Muscle layer of colon (tissue), 2 donors: ENCODE measurements at regions not wholly inside any gene's neighbourhood (a gene's known extent, or its start where the extent isn't known, plus 50 kb on each side); places are given as distances from the start of the nearest gene placed in this dataset.

Source experiments
- H3K27ac ChIP-seq: one replicate; pipeline ENCODE4 v1.7.0; 2013; ENCODE audit warnings: low read depth, mild to moderate bottlenecking, low read length, moderate library complexity
- H3K27me3 ChIP-seq, 2 donors: one replicate each; pipeline ENCODE4 v1.7.0; 2013; ENCODE audit warnings: low read length in 2 of 2, mild to moderate bottlenecking in 2 of 2; ENCODE audit not compliant: insufficient read depth in 2 of 2, control insufficient read depth in 1 of 2
- H3K36me3 ChIP-seq: one replicate; pipeline ENCODE4 v1.7.0; 2013; ENCODE audit warnings: mild to moderate bottlenecking, low read length; ENCODE audit not compliant: insufficient read depth
- H3K4me1 ChIP-seq: one replicate; pipeline ENCODE4 v1.7.0; 2013; ENCODE audit warnings: mild to moderate bottlenecking, low read length; ENCODE audit not compliant: insufficient read depth
- H3K4me3 ChIP-seq, 2 donors: one replicate each; pipeline ENCODE4 v1.7.0; 2013; ENCODE audit warnings: low read length in 2 of 2, low read depth in 1 of 2, mild to moderate bottlenecking in 1 of 2, moderate library complexity in 1 of 2
- H3K9ac ChIP-seq: one replicate; pipeline ENCODE4 v1.7.0; 2013; ENCODE audit warnings: low read length
- H3K9me3 ChIP-seq: one replicate; pipeline ENCODE4 v1.7.0; 2013; ENCODE audit warnings: mild to moderate bottlenecking, low read length
- donor health status: abdominal sarcoma.
- donor health status: Adenocarcinoma of cecum.

- Histone ChIP-seq H3K27me3 (no peaks in the 10 kb centered on the region), H3K4me1 (no peaks in the 10 kb centered on the region), H3K36me3 (no peaks in the 10 kb centered on the region), H3K4me3 (no peak overlapping the region), H3K9me3 (no peaks in the 10 kb centered on the region), H3K9ac (no peak overlapping the region), H3K27ac (no peak overlapping the region)
Measured at GRCh38 chr14:48452437-48452995, 777.1 kb upstream of the MDGA2 start.

DNA sequence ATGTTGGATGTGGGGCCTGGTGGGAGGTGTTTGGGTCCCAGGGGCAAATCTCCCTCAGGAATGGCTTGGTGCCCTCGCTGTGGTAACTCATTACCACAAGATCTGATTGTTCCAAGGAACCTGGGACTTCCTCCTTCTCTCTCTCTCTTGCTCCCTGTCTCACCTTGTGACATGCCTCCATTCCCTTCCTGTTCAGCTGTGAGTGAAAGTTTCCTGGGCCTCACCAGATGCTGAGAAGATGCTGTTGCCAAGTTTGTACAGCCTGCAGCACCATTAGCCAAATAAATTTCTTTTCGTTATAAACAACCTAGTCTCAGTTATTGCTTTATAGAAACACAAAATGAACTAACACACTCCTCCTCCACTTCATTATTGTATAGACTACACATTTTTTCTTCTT lies 759.8 kb upstream of the MDGA2 start:
- H3K36me3 ChIP-seq = no peaks in the 10 kb centered on the region
- no peak overlapping the region for H3K27ac ChIP-seq
- no peaks in the 10 kb centered on the region for H3K9me3 ChIP-seq
- no peak overlapping the region for H3K4me3 ChIP-seq
- H3K9ac ChIP-seq = no peak overlapping the region
- no peaks in the 10 kb centered on the region for H3K4me1 ChIP-seq
- no peaks in the 10 kb centered on the region for H3K27me3 ChIP-seq

DNA sequence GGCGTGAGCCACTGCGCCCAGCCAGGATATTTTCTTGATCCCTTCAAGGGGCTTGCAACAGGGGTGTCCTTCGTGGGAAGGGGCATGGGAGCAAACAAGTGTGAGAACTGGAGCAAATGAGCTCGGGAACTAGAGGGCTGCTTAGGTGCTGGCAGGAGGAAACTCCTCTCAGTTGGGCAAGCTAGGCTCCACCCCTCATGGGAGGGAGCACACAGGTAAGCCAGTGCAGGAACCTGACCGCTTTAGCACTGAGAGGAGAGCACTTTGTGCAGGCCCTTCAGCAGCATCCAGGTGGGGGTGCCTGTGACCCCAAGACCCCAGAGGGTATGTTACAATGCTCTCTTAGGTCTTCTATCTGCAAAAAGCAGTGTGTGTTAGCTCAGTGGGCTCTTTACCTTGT lies 755.4 kb upstream of the MDGA2 start:
- H3K9me3 ChIP-seq = no peaks in the 10 kb centered on the region
- no peak overlapping the region for H3K27ac ChIP-seq
- H3K36me3 ChIP-seq = no peaks in the 10 kb centered on the region
- no peak overlapping the region for H3K4me3 ChIP-seq
- no peak overlapping the region for H3K9ac ChIP-seq
- no peaks in the 10 kb centered on the region for H3K4me1 ChIP-seq
- no peaks in the 10 kb centered on the region for H3K27me3 ChIP-seq

GRCh38 chr14:48429512-48429911 lies 754.1 kb upstream of the MDGA2 start:
- Histone ChIP-seq H3K27ac (no peak overlapping the region), H3K27me3 (no peaks in the 10 kb centered on the region)

DNA sequence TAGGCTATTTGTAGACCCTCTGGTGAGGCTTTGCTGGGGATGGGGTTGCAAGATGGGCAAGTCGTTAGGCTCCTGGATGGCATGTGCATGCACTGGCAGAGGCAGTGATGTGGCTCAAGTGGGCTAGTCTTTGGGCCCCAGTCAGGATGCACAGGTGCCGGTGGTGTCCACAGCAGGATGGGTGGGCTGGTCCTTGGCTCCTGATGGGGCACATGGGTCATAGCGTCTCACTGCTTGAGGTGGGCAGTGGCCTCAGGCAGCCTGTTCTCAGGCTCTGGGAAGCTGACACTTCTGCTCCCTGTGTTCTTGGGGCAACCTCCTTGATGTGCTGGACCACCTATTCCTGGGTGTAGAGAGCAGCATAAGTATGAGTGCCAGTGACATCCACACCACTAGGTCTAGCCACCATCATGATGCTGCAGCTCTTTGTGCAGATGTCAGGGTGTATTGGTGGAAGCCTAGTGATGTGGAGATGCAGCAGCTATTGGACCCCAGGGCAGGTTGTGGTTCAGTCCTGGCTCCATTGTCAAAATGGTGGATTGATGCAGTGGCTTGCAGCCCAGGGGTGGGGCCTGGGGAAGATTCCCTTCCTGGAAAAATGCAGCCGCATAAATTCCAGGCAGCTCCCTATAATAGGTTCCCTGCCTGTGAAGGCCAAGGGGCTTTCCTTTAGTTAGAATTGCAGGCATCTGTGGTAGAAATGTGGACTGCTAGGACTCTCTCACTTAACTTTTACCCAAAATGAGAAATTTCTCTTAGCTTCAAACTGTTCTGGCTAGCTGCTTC lies 742.5 kb upstream of the MDGA2 start:
- Histone ChIP-seq H3K36me3 (no peaks in the 10 kb centered on the region), H3K27me3 (no peaks in the 10 kb centered on the region), H3K4me3 (no peak overlapping the region), H3K9ac (no peak overlapping the region), H3K9me3 (no peaks in the 10 kb centered on the region), H3K27ac (no peak overlapping the region), H3K4me1 (no peaks in the 10 kb centered on the region)

More at GRCh38 chr14:48429512-48429911, 754.1 kb upstream of the MDGA2 start:
- Histone ChIP-seq H3K4me1 (no peaks in the 10 kb centered on the region), H3K9me3 (no peaks in the 10 kb centered on the region), H3K9ac (no peak overlapping the region), H3K36me3 (no peaks in the 10 kb centered on the region), H3K4me3 (no peak overlapping the region)

GRCh38 chr14:48401321-48401720 lies 725.9 kb upstream of the MDGA2 start:
- Histone ChIP-seq H3K27me3 (no peaks in the 10 kb centered on the region), H3K4me1 (no peaks in the 10 kb centered on the region), H3K36me3 (no peaks in the 10 kb centered on the region), H3K9me3 (no peaks in the 10 kb centered on the region), H3K9ac (no peak overlapping the region), H3K27ac (no peak overlapping the region), H3K4me3 (no peak overlapping the region)

- H3K4me1 ChIP-seq = no peaks in the 10 kb centered on the region
- H3K9ac ChIP-seq = no peak overlapping the region
- no peaks in the 10 kb centered on the region for H3K27me3 ChIP-seq
- no peaks in the 10 kb centered on the region for H3K36me3 ChIP-seq
- H3K4me3 ChIP-seq = no peak overlapping the region
- no peaks in the 10 kb centered on the region for H3K9me3 ChIP-seq
- no peak overlapping the region for H3K27ac ChIP-seq
Measured at GRCh38 chr14:48398675-48399282, 723.4 kb upstream of the MDGA2 start.

GRCh38 chr14:48391661-48392060 lies 716.3 kb upstream of the MDGA2 start:
- H3K9ac ChIP-seq = no peak overlapping the region

DNA sequence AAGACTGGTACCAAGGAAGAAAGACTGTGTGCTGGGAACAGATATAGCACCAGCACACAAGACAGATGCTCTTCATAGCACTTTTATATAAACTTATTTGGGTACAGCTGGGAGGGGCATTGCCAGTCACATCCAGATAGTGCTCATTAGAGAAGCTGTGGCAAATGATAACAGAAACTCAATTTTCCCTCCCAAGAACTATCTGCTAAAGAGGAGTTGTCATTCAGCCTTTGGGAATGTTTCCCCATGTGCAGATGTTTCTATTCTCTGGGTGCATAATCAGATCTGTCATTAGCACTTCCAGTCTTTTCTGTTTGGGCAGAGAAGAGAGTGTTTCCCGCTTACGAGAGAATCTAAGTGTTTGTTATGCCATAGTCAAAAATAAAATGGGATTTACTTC lies 714.9 kb upstream of the MDGA2 start:
- no peaks in the 10 kb centered on the region for H3K27me3 ChIP-seq
- H3K4me3 ChIP-seq = no peak overlapping the region
- H3K9me3 ChIP-seq = no peaks in the 10 kb centered on the region
- no peaks in the 10 kb centered on the region for H3K36me3 ChIP-seq
- H3K4me1 ChIP-seq = no peaks in the 10 kb centered on the region
- no peak overlapping the region for H3K9ac ChIP-seq
- no peak overlapping the region for H3K27ac ChIP-seq

More at GRCh38 chr14:48391661-48392060, 716.3 kb upstream of the MDGA2 start:
- H3K27me3 ChIP-seq = no peaks in the 10 kb centered on the region
- H3K9me3 ChIP-seq = no peaks in the 10 kb centered on the region
- H3K4me3 ChIP-seq = no peak overlapping the region
- no peaks in the 10 kb centered on the region for H3K36me3 ChIP-seq
- no peaks in the 10 kb centered on the region for H3K4me1 ChIP-seq
- no peak overlapping the region for H3K27ac ChIP-seq

DNA sequence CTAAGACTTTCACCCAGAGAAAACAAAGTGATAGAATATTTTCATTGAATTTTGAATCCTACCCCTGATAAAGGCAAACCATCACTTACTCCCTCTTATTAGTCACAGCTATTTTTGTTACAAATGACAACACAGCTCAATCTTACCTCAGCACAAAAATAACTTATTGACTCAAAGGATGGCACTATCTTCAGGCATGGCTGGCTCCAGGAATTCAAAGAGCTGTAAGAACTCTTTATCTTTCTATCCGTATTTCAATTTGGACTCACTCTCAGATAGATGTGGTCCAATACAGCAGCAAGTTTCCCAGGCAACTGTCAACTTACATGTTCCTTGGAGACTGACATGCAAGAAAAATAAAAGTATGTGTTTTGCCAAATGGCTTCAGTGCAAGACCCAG lies 709.4 kb upstream of the MDGA2 start:
- H3K27me3 ChIP-seq = no peaks in the 10 kb centered on the region
- H3K36me3 ChIP-seq = no peaks in the 10 kb centered on the region
- H3K4me1 ChIP-seq = no peaks in the 10 kb centered on the region
- H3K27ac ChIP-seq = no peak overlapping the region
- no peak overlapping the region for H3K4me3 ChIP-seq
- no peak overlapping the region for H3K9ac ChIP-seq
- no peaks in the 10 kb centered on the region for H3K9me3 ChIP-seq

GRCh38 chr14:48382961-48383360 lies 707.6 kb upstream of the MDGA2 start:
- no peaks in the 10 kb centered on the region for H3K4me1 ChIP-seq
- H3K27ac ChIP-seq = no peak overlapping the region
- H3K9ac ChIP-seq = no peak overlapping the region
- H3K4me3 ChIP-seq = no peak overlapping the region
- no peaks in the 10 kb centered on the region for H3K27me3 ChIP-seq
- no peaks in the 10 kb centered on the region for H3K36me3 ChIP-seq
- H3K9me3 ChIP-seq = no peaks in the 10 kb centered on the region
